GM23338 (cell line): ENCODE measurements at regions not wholly inside any gene's neighbourhood (a gene's known extent, or its start where the extent isn't known, plus 50 kb on each side); places are given as distances from the start of the nearest gene placed in this dataset.

Experiments used
- ATAC-seq: fragments of 200-7000 bp; cut with Tn5 transposase; 3 replicates; pipeline ENCODE4 v1.9.1; 2020
- DNase-seq: peaks from one replicate; pipeline ENCODE4 v3.0.0-alpha.2; 2015; ENCODE audit warnings: low spot score
- H2AFZ ChIP-seq: fragments of 200-600 bp; sonication (generic); 2 replicates; pipeline ENCODE4 v1.8.0; 2016; ENCODE audit warnings: antibody characterized with exemption, mild to moderate bottlenecking, moderate library complexity
- H3F3A ChIP-seq: fragments of 200-600 bp; sonication (generic); replicated peaks from 2 replicates; pipeline ENCODE4 v1.8.0; 2017; ENCODE audit warnings: antibody characterized with exemption, mixed run types, low read depth
- H3K27ac ChIP-seq: fragments of 200-600 bp; sonication (generic); 2 replicates; pipeline ENCODE4 v1.6.1; 2016; ENCODE audit warnings: low read depth
- H3K27me3 ChIP-seq: fragments of 200-600 bp; sonication (generic); 2 replicates; pipeline ENCODE4 v1.8.0; 2016; ENCODE audit warnings: mild to moderate bottlenecking, mixed run types, moderate library complexity; ENCODE audit not compliant: insufficient read depth
- H3K36me3 ChIP-seq: fragments of 200-600 bp; sonication (generic); 2 replicates; pipeline ENCODE4 v1.8.0; 2016; ENCODE audit warnings: mild to moderate bottlenecking; ENCODE audit not compliant: insufficient read depth
- H3K4me1 ChIP-seq: fragments of 200-600 bp; sonication (generic); 2 replicates; pipeline ENCODE4 v1.8.0; 2016; ENCODE audit warnings: mild to moderate bottlenecking, moderate library complexity; ENCODE audit not compliant: insufficient read depth
- H3K4me2 ChIP-seq: fragments of 200-600 bp; sonication (generic); 2 replicates; pipeline ENCODE4 v1.7.1; 2017; ENCODE audit warnings: mixed run types
- H3K4me3 ChIP-seq: fragments of 200-600 bp; sonication (generic); 2 replicates; pipeline ENCODE4 v1.6.1; 2016; ENCODE audit warnings: mixed run types
- H3K79me2 ChIP-seq: fragments of 200-600 bp; sonication (generic); replicated peaks from 2 replicates; pipeline ENCODE4 v1.8.0; 2017; ENCODE audit warnings: mild to moderate bottlenecking; ENCODE audit not compliant: insufficient read depth
- H3K9me2 ChIP-seq: fragments of 200-600 bp; sonication (generic); 2 replicates; pipeline ENCODE4 v1.8.0; 2017; ENCODE audit not compliant: insufficient read depth
- H4K20me1 ChIP-seq: fragments of 200-600 bp; sonication (generic); replicated peaks from 2 replicates; pipeline ENCODE4 v1.8.0; 2017; ENCODE audit warnings: mild to moderate bottlenecking; ENCODE audit not compliant: insufficient read depth
- H3K27ac Mint-ChIP-seq: 2 replicates; pipeline ENCODE4 v1.8.0; 2020; ENCODE audit warnings: inconsistent platforms, mild to moderate bottlenecking, moderate library complexity, mixed read lengths
- H3K27me3 Mint-ChIP-seq: 3 replicates; pipeline ENCODE4 v1.8.0; 2022; ENCODE audit warnings: low read depth, mild to moderate bottlenecking, moderate library complexity, mixed read lengths, inconsistent platforms; ENCODE audit not compliant: insufficient read depth, poor library complexity
- H3K36me3 Mint-ChIP-seq: 3 replicates; pipeline ENCODE4 v1.8.0; 2021; ENCODE audit warnings: low read depth, mild to moderate bottlenecking, inconsistent platforms, moderate library complexity, mixed read lengths
- H3K4me1 Mint-ChIP-seq: 3 replicates; pipeline ENCODE4 v1.8.0; 2020; ENCODE audit warnings: mild to moderate bottlenecking, inconsistent platforms, mixed read lengths
- H3K4me3 Mint-ChIP-seq: 3 replicates; pipeline ENCODE4 v1.8.0; 2021; ENCODE audit warnings: moderate library complexity, mild to moderate bottlenecking, inconsistent platforms, mixed read lengths
- H3K9me3 Mint-ChIP-seq: 3 replicates; pipeline ENCODE4 v1.8.0; 2020; ENCODE audit warnings: moderate library complexity, mild to moderate bottlenecking, inconsistent platforms, mixed read lengths
- CTCF ChIP-seq, 2 experiments: fragments of 200-600 bp in 1 of 2; sonication (generic) in 1 of 2; conservative IDR thresholded peaks; 2 replicates each; pipeline versions ENCODE4 v1.5.1 to v1.6.1; 2016 to 2017; ENCODE audit warnings: antibody characterized with exemption in 2 of 2, low read depth in 2 of 2, mild to moderate bottlenecking in 2 of 2, moderate library complexity in 1 of 2
- EZH2phosphoT487 ChIP-seq: fragments of 200-600 bp; sonication (generic); IDR thresholded peaks from one replicate; pipeline ENCODE4 v1.8.1; 2018; ENCODE audit warnings: antibody characterized with exemption; ENCODE audit not compliant: unreplicated experiment
- NANOG ChIP-seq: IDR thresholded peaks from 2 replicates; pipeline ENCODE4 v1.6.1; 2016; ENCODE audit warnings: antibody characterized with exemption, borderline replicate concordance
- POLR2AphosphoS5 ChIP-seq: IDR thresholded peaks from 2 replicates; pipeline ENCODE4 v1.6.1; 2016; ENCODE audit warnings: antibody characterized with exemption, low read depth
- REST ChIP-seq: IDR thresholded peaks from one replicate; pipeline ENCODE4 v1.6.1; 2018; ENCODE audit warnings: antibody characterized with exemption; ENCODE audit not compliant: unreplicated experiment
- STAT1 ChIP-seq: IDR thresholded peaks from one replicate; pipeline ENCODE4 v1.6.1; 2016; ENCODE audit warnings: antibody characterized with exemption; ENCODE audit not compliant: unreplicated experiment
- ZNF114 ChIP-seq: fragments of 250-450 bp; sonication (Bioruptor Pico); IDR thresholded peaks from 2 replicates; pipeline ENCODE4 v1.5.0; 2020; ENCODE audit warnings: mild to moderate bottlenecking, moderate library complexity
- ZNF331 ChIP-seq: fragments of 250-450 bp; sonication (Bioruptor Pico); IDR thresholded peaks from 2 replicates; pipeline ENCODE4 v1.5.0; 2020; ENCODE audit warnings: low read depth, mild to moderate bottlenecking, moderate library complexity
- ZNF462 ChIP-seq: fragments of 250-450 bp; sonication (Bioruptor Pico); IDR thresholded peaks from 2 replicates; pipeline ENCODE4 v1.5.0; 2020; ENCODE audit warnings: mild to moderate bottlenecking, moderate library complexity

DNA sequence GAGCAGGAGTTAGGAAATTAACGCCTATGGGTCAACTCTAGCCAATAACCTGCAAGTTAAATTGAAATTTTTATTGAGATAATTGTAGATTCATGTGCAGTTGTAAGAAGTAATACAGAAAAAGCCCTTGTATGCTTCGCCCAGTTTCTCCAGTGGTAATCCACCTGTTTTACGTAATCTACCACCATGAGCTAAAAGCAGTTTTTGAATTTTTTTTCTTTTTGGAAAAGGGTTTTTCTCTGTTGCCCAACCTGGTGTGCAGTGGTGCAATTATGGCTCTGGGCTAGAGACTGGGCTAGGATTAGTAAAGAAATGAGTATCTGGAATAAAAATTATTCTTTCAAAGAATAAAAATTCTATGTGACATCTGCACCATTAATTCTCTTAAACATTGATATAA lies 116.2 kb downstream of the ZFP64 start (continued):
- TF ChIP-seq NANOG (no peak), POLR2AphosphoS5 (no peak), ZNF114 (CRISPR knock-in tag) (no peak), REST (no peak)

GRCh38 chr20:52071136-52071535 lies 120.4 kb downstream of the ZFP64 start:
- Mint-ChIP-seq H3K4me1 (peaks cover 7% of the 10 kb centered on the region; the same call in 2 of the 3 replicates), H3K27me3 (peaks cover 2% of the 10 kb centered on the region), H3K27ac (no peak overlapping the region), H3K9me3 (no peaks in the 10 kb centered on the region), H3K4me3 (no peak overlapping the region), H3K36me3 (peaks cover 7% of the 10 kb centered on the region; the same call in 2 of the 3 replicates)
- Histone ChIP-seq H3K4me3 (no peak overlapping the region), H3K4me2 (no peak overlapping the region), H3K9me2 (no peaks in the 10 kb centered on the region), H3K79me2 (no peaks in the 10 kb centered on the region), H3K27ac (no peak overlapping the region), H3F3A (no peaks in the 10 kb centered on the region), H4K20me1 (no peaks in the 10 kb centered on the region), H2AFZ (no peak overlapping the region), H3K4me1 (0 out of 2 replicates have a peak, but pooled peaks cover 8% of the 10 kb centered on the region), H3K27me3 (no peaks in the 10 kb centered on the region), H3K36me3 (no peaks in the 10 kb centered on the region)
- no peak for DNase-seq
- TF ChIP-seq EZH2phosphoT487 (no peak), ZNF462 (CRISPR knock-in tag) (no peak), STAT1 (no peak), CTCF (conservative IDR thresholded peaks at IDR 0.05; ENCODE audit: low read depth in 2 of 2) (no peak), ZNF331 (CRISPR knock-in tag) (no peak)
- ATAC-seq: no peak
